Hepatocyte (in vitro differentiated cells): ENCODE measurements at regions not wholly inside any gene's neighbourhood (a gene's known extent, or its start where the extent isn't known, plus 50 kb on each side); places are given as distances from the start of the nearest gene placed in this dataset.
"Not testable (repeated sequence)": the region's sequence is repeated elsewhere in the genome, so short reads cannot be mapped to it uniquely, and the experiment has no call there.

ENCODE experiments used
- DNase-seq: peaks from one replicate; pipeline ENCODE4 v3.0.0-alpha.2; 2016; ENCODE audit warnings: low spot score
- H2AFZ ChIP-seq: fragments of 200-600 bp; sonication (generic); 2 replicates; pipeline ENCODE4 v1.6.0; 2016; ENCODE audit warnings: antibody characterized with exemption, mild to moderate bottlenecking
- H3K27ac ChIP-seq: fragments of 200-600 bp; sonication (generic); 2 replicates; pipeline ENCODE4 v1.5.1; 2016; ENCODE audit warnings: mild to moderate bottlenecking
- H3K27me3 ChIP-seq: fragments of 200-600 bp; sonication (generic); 2 replicates; pipeline ENCODE4 v1.6.1; 2016
- H3K36me3 ChIP-seq: fragments of 200-600 bp; sonication (generic); replicated peaks from 2 replicates; pipeline ENCODE4 v1.5.1; 2016; ENCODE audit warnings: low read depth; ENCODE audit not compliant: insufficient read depth
- H3K4me1 ChIP-seq: fragments of 200-600 bp; sonication (generic); 2 replicates; pipeline ENCODE4 v1.5.1; 2016; ENCODE audit warnings: mild to moderate bottlenecking, moderate library complexity; ENCODE audit not compliant: insufficient read depth
- H3K4me2 ChIP-seq: fragments of 200-600 bp; sonication (generic); 2 replicates; pipeline ENCODE4 v1.6.0; 2016
- H3K4me3 ChIP-seq: fragments of 200-600 bp; sonication (generic); 2 replicates; pipeline ENCODE4 v1.5.1; 2016; ENCODE audit warnings: mild to moderate bottlenecking
- H3K79me2 ChIP-seq: fragments of 200-600 bp; sonication (generic); 2 replicates; pipeline ENCODE4 v1.6.0; 2017; ENCODE audit warnings: mild to moderate bottlenecking
- H3K9me2 ChIP-seq: fragments of 200-600 bp; sonication (generic); replicated peaks from 2 replicates; pipeline ENCODE4 v1.6.0; 2017; ENCODE audit warnings: mild to moderate bottlenecking; ENCODE audit not compliant: insufficient read depth
- H3K9me3 ChIP-seq: fragments of 200-600 bp; sonication (generic); 2 replicates; pipeline ENCODE4 v1.5.1; 2016; ENCODE audit warnings: low read depth, mild to moderate bottlenecking
- H4K20me1 ChIP-seq: fragments of 200-600 bp; sonication (generic); 2 replicates; pipeline ENCODE4 v1.6.0; 2016; ENCODE audit warnings: mild to moderate bottlenecking; ENCODE audit not compliant: insufficient read depth, poor library complexity, severe bottlenecking
- CTCF ChIP-seq: fragments of 200-600 bp; sonication (generic); IDR thresholded peaks from 2 replicates; pipeline ENCODE4 v1.5.1; 2016; ENCODE audit warnings: antibody characterized with exemption, mild to moderate bottlenecking; ENCODE audit not compliant: poor library complexity
- EZH2 ChIP-seq: fragments of 200-600 bp; sonication (generic); IDR thresholded peaks from 2 replicates; pipeline ENCODE4 v1.6.1; 2016; ENCODE audit warnings: antibody characterized with exemption, mild to moderate bottlenecking, borderline replicate concordance
- EZH2phosphoT487 ChIP-seq: fragments of 200-600 bp; sonication (generic); IDR thresholded peaks from one replicate; pipeline ENCODE4 v1.6.1; 2018; ENCODE audit warnings: antibody characterized with exemption, mild to moderate bottlenecking, low read depth, moderate library complexity; ENCODE audit not compliant: unreplicated experiment, severe bottlenecking
- WGBS: methylation state at CpG from one replicate; pipeline ENCODE4 v1.1.6; 2016; ENCODE audit warnings: low lambda C conversion rate; ENCODE audit errors: missing lambda C conversion rate; 5-methylcytosine and 5-hydroxymethylcytosine counted together

- whole genome bisulfite sequencing, result 75% methylated on average over 3 of the region's 3 CpGs
- Histone ChIP-seq H4K20me1 (no peaks in the 10 kb centered on the region), H3K79me2 (no peaks in the 10 kb centered on the region), H3K9me2 (no peaks in the 10 kb centered on the region), H3K27ac (no peak overlapping the region), H3K4me2 (no peak overlapping the region), H3K4me3 (no peak overlapping the region), H2AFZ (no peak overlapping the region), H3K9me3 (no peaks in the 10 kb centered on the region), H3K27me3 (no peaks in the 10 kb centered on the region), H3K36me3 (no peaks in the 10 kb centered on the region), H3K4me1 (peaks cover 5% of the 10 kb centered on the region)
- no peak for DNase-seq
- no peak for TF ChIP-seq EZH2phosphoT487
- no peak for TF ChIP-seq CTCF
- no peak for TF ChIP-seq EZH2
These were observed 363.5 kb upstream of the FRG2C start for GRCh38 chr3:75300606-75301005.

- H3K4me3 ChIP-seq, H3K79me2 ChIP-seq, H3K4me2 ChIP-seq, H3K9me3 ChIP-seq, H3K27me3 ChIP-seq, H3K36me3 ChIP-seq, H4K20me1 ChIP-seq, DNase-seq, H2AFZ ChIP-seq, H3K27ac ChIP-seq, H3K9me2 ChIP-seq, H3K4me1 ChIP-seq: not testable (repeated sequence)
- WGBS, result 78% methylated on average over 1 of the region's 1 CpG
These were observed 363.1 kb upstream of the FRG2C start for GRCh38 chr3:75301050-75301449.

GRCh38 chr3:75303741-75304140 lies 360.4 kb upstream of the FRG2C start:
- H3K4me3 ChIP-seq, result no peak overlapping the region
- TF ChIP-seq EZH2 (no peak), EZH2phosphoT487 (no peak), CTCF (no peak)
- WGBS, result 82% methylated on average over 5 of the region's 5 CpGs
- no peaks in the 10 kb centered on the region for H3K9me3 ChIP-seq
- H3K4me2 ChIP-seq, result no peak overlapping the region
- H3K4me1 ChIP-seq, result peaks cover 5% of the 10 kb centered on the region
- H3K27ac ChIP-seq, result no peak overlapping the region
- no peak for DNase-seq
- H3K9me2 ChIP-seq, result no peaks in the 10 kb centered on the region
- H3K36me3 ChIP-seq, result no peaks in the 10 kb centered on the region
- no peaks in the 10 kb centered on the region for H4K20me1 ChIP-seq
- no peaks in the 10 kb centered on the region for H3K79me2 ChIP-seq
- H2AFZ ChIP-seq, result no peak overlapping the region
- H3K27me3 ChIP-seq, result no peaks in the 10 kb centered on the region

GRCh38 chr3:75305901-75306300 lies 358.2 kb upstream of the FRG2C start:
- WGBS, result 96% methylated on average over 4 of the region's 4 CpGs
- no peaks in the 10 kb centered on the region for H3K36me3 ChIP-seq
- H3K27ac ChIP-seq, result no peak overlapping the region

GRCh38 chr3:75311306-75311705 lies 352.8 kb upstream of the FRG2C start:
- not testable (repeated sequence) for H3K27ac ChIP-seq, H3K4me1 ChIP-seq, H3K36me3 ChIP-seq, H4K20me1 ChIP-seq, H3K79me2 ChIP-seq, H2AFZ ChIP-seq, H3K4me2 ChIP-seq, DNase-seq, H3K9me3 ChIP-seq, H3K27me3 ChIP-seq, H3K4me3 ChIP-seq, H3K9me2 ChIP-seq
- 96% methylated on average over 3 of the region's 3 CpGs for WGBS

More at GRCh38 chr3:75305901-75306300, 358.2 kb upstream of the FRG2C start:
- peaks cover 5% of the 10 kb centered on the region for H3K4me1 ChIP-seq
- H3K9me2 ChIP-seq, result no peaks in the 10 kb centered on the region
- H4K20me1 ChIP-seq, result no peaks in the 10 kb centered on the region
- no peak overlapping the region for H3K4me2 ChIP-seq
- no peak for TF ChIP-seq CTCF
- no peak for TF ChIP-seq EZH2
- no peak for TF ChIP-seq EZH2phosphoT487
- no peaks in the 10 kb centered on the region for H3K9me3 ChIP-seq
- no peak overlapping the region for H2AFZ ChIP-seq
- H3K79me2 ChIP-seq, result no peaks in the 10 kb centered on the region
- H3K4me3 ChIP-seq, result no peak overlapping the region
- no peak for DNase-seq
- no peaks in the 10 kb centered on the region for H3K27me3 ChIP-seq

- H3K36me3 ChIP-seq, H3K4me2 ChIP-seq, H3K27ac ChIP-seq, H3K9me2 ChIP-seq, DNase-seq, H3K9me3 ChIP-seq, H3K4me3 ChIP-seq, H4K20me1 ChIP-seq, H3K27me3 ChIP-seq, H3K4me1 ChIP-seq, H2AFZ ChIP-seq, H3K79me2 ChIP-seq: not testable (repeated sequence)
- WGBS, result 85% methylated on average over 3 of the region's 3 CpGs
These were observed 351.7 kb upstream of the FRG2C start for GRCh38 chr3:75312469-75312868.
